Umbilical cord (tissue), 1 donor: ENCODE measurements at regions not wholly inside any gene's neighbourhood (a gene's known extent, or its start where the extent isn't known, plus 50 kb on each side); places are given as distances from the start of the nearest gene placed in this dataset.
"Not testable (repeated sequence)": the region's sequence is repeated elsewhere in the genome, so short reads cannot be mapped to it uniquely, and the experiment has no call there.

Source experiments
- DNase-seq: peaks from one replicate; pipeline ENCODE4 v3.0.0-alpha.2; 2015; ENCODE audit warnings: low spot score

DNA sequence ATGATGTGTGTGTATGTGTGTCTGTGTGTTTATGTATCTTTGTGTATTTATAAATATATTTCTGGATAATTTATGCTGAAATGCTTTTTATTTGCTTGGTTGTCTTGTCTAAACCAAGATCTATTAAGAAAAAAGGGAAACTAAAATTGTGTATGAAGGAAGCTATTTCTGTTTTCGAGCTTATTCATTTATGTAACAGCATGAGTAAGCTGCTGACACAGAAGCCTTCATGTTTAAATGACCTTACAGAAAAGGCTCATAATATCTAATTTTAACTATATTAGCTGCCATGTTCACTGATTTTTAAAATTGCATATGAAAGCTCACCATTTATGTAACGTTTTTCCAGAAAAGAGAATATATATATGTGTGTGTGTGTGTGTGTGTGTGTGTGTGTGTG, 392.8 kb downstream of the PTH2R start:
- DNase-seq, result no peak

DNA sequence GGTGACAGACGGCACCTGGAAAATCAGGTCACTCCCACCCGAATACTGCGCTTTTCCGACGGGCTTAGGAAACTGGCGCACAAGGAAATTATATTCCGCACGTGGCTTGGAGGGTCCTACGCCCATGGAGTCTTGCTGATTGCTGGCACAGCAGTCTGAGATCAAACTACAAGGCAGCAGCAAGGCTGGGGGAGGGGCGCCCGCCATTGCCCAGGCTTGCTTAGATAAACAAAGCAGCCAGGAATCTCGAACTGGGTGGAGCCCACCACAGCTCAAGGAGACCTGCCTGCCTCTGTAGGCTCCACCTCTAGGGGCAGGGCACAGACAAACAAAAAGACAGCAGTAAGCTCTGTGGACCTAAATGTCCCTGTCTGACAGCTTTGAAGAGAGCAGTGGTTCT, 394.3 kb downstream of the PTH2R start:
- not testable (repeated sequence) for DNase-seq

DNA sequence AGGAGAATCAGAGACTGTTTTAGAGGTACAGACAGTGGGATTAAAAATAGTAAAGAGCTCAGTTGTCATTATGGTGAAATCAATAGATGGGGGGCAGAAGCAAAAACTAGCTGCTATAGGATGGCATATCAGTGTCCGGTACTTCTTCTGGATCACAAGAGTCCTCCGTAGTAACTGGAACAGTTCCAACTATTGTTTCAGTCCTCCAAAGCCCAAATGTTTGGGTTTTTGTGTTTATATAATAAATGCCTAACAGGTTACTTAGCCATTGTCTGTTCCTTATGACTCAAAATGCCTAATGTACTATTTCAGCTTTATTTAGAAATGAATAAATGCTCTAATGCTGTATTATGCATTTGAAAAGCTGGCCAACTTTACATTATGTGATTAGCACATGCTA, 401.2 kb downstream of the PTH2R start:
- DNase-seq, result no peak

DNA sequence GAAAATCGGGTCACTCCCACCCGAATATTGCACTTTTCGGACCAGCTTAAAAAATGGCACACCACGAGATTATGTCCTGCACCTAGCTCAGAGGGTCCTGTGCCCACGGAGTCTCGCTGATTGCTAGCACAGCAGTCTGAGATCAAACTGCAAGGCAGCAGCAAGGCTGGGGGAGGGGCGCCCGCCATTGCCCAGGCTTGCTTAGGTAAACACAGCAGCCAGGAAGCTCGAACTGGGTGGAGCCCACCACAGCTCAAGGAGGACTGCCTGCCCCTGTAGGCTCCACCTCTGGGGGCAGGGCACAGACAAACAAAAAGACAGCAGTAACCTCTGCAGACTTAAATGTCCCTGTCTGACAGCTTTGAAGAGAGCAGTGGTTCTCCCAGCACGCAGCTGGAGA, 405.3 kb downstream of the PTH2R start:
- not testable (repeated sequence) for DNase-seq

DNA sequence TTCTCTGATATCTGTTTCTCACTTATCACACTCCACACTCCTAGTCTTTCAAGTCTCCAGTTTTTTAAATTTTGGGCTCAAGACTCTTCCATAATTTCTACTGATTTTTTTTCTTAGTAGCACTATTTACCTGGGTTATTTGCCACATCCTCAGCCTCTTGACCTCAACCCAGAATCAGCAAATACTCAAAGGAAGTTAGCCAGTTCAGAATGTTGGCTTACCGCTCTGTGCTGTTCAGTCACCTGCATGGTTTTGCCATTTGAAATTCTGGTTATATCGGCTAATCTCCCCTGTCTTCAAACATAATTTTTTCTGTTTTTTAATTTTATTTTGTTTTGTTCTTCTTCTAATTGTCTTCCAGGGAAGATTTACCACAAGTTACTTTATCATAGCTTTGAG, 412.6 kb downstream of the PTH2R start:
- DNase-seq, result no peak

DNA sequence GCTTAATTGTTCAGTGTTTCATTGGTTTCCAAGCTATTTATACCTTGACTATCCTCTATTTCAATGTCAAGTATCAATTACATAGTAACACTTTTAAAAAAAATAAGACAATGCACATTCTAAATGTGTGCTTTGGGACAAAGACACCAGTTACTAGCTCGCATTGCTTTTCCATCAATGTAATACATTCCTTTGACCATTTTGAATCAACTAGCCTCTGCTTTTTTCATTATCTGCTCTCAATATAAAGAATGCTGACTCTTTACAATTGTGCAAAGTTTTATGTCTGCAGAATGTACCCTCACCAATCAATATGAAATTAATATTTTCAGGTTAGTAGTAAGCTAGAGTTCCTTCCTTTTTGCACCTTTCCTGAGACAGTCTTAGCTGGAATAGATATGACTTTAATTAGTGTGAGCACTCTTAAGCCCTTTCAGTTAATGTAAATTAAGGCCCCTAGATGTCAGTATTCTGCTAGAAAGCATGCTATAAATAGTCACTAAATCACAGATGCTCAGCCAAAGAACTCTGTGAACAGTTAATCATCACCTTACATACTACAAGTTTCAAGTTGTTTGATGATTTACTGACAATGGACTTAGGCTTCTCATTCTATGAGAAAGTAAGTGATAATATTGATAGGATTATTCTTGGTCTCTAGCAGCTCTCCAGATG, 413.6 kb downstream of the PTH2R start:
- DNase-seq, result no peak

DNA sequence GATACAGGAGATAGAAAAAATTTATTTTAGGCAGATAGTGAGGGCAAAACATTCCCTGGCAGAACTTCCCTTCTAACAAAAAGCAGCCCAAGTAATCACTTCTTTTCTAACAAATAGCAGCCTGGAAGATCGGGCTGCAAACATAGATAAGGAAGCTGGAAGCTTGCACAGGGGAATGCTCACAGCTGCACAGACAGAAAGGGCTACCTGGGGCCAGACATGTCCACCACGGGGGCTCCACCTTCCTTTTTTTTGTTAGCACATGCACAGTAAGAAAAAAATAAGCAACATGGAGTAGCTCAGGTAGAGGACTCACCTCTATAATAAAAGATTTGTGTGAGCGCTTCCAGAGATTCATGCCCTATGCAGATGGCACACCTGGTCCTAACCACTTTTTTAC, 420.5 kb downstream of the PTH2R start:
- no peak for DNase-seq

DNA sequence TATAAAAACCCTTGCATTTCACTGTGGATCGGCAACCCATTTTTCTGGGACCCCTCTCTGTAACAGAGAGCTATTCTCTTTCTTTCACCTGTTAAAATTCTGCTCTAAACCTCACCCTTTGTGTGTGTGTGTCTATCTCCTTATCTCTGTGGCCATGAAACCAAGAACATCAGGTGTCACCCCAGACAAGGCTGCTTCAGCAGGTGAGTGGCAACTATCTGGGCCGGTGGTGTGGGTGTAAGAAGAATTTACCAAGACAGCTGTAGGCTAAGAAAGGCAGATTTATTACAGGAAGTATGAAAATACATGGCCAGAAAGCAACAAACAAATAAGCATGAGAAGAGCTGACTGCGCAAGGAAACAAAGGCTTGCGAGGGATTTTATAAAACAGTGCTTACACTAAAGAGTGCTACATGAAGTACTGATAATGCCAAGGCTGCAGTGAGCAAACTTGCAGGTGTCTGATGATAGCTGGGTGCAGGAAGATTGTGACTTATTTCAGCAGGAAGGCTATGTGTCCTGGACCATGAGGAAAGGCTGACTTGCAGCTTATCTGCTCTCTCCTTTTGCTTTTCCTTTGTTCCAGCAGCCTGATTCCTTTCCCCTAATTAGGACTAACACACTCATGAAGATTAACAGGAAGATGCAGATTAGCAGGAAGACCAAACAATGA, 421.1 kb downstream of the PTH2R start:
- no peak for DNase-seq

DNA sequence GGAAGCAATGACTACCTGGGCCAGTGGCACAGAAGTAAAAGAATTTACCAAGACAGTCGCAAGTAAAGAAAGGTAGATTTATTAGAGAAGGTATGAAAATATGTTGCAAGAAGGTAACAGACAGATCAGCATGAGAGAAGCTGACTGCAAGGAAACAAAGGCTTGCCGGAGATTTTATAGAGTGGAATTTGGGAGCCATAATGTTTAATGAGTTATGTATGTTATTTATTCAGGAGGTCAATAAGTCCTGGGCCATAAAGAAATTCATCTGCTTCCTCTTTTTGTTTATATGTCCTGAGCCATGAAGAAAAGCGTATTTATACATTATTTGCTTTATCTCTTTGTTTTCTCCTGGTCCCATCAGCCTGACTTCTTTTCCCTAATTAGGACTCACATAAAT, 423.6 kb downstream of the PTH2R start:
- DNase-seq, result no peak

DNA sequence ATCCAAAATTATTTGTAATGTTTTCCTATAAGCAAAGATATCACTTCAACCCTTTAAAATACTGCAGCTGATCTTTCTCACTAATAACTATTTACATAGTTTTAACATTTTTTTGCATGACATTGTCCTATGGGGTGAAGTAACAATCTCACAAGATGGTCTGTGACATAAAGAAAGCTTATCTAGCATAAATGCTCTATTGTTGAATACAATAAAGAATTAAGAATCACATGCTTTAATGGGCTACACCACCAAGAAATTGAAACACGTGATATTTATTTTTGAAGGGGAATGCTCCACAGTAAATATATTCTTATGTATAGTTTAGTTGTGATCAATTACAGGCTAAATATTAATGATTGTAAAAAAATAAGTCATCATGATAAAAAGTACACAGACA, 441.1 kb downstream of the PTH2R start:
- no peak for DNase-seq

DNA sequence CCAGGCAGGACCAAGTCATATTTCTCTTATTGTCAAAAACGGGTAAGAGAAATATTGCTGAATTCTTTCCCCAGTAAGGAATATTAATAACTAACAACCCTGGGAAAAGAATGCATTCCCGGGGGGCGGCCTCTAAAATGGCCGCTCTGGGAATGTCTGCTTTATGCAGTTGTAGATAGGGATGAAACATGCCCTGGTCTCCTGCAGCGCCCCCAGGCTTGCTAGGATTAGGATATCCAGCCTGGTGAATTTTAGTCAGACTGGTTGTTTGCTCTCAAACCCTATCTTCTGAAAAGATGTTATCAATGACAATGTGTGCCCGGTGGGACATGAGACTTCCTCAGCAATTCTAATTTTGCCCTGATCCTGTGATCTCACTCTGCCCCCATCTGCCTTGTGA, 448.1 kb downstream of the PTH2R start:
- no peak for DNase-seq

DNA sequence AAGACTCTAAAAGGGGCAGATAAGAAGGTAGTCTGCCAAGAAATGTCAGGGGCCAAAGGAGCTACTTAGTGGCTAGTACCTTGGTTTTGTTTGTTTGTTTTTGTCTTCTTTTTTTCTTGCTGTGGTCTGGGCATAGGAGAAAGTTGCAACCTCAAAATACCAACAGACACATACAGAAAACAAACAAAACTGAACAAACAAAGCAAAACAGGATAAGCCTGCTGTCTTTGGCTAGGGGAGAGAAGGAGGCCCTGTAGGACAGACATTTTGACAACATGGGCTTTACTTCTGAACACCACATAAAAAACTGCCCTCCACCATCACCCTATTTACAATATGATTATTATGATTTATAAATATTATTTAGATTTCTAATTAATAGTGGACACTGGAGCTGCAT, 460.8 kb downstream of the PTH2R start:
- no peak for DNase-seq

DNA sequence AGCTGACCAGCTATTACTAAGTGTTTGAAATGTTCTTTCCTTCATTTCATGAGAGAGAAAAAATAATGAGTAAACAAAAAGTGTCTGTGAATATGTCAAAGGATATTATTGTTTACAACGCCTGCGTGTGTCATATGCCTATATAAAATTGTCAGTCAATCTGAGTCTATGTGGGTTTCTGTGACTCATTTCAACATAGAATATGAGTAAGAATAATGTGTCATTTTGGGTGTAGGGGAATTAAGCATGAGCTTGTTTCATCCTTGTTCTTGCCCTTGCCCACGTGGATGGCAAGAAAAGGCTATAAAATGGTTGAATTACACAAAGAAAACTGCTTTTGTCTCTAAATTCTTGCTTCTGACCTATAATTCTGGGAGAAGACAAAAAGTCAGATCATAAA, 466.0 kb downstream of the PTH2R start:
- DNase-seq, result no peak

DNA sequence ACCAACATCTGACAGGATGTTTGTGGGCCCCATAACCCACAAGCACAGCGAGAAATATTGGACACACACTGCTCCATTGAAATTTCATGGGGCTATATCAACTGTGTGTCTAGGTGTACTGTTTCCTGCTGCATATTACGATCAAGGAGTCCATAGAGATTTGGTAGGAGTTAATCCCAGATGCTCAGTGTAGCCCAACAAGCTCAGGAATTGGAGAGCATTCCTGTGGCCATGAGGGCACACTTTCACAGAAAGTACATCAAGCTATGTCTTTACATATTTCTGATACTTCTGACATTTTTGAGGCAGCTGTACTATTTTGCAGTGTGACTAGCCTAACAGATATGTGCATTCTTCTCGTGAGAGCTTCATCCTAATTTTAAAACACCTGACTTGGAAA, 473.1 kb downstream of the PTH2R start:
- DNase-seq, result no peak

DNA sequence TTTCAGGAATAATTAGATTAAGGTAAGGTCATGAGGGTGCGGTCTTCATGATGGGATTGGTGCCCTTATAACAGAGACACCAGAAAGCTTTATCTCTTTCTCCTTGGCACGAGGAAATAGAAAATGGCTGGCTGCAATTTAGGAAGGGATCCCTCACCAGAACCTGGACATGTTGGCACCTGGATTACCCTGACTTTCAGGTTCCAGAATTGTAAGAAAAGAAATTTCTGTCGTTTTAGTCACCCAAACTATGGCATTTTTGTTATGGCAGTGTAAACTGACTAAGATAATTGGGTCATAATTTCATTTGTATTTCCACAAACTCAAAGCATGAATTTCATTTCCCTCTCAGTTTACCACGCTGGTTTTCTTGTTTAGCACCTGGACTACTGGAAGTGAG, 473.6 kb downstream of the PTH2R start:
- DNase-seq, result no peak

DNA sequence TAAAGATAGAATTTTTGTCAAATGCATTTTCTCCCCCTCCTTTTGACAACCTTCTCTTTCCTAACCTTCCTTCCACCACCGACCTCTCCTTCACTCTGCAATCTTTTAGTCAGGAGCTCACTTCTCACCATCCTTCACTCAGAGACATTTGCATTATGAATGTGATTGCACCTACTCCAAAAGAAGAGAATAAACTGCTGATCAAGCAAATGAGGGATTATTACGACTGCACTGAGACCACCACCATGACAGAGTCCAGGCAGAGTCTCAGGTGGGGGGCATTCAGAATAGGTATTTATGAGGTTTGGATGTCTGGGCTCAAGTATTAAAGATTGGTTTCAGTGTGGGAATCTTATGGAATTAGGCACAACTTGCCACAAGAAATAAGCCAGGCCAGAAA, 483.9 kb downstream of the PTH2R start:
- DNase-seq, result no peak

DNA sequence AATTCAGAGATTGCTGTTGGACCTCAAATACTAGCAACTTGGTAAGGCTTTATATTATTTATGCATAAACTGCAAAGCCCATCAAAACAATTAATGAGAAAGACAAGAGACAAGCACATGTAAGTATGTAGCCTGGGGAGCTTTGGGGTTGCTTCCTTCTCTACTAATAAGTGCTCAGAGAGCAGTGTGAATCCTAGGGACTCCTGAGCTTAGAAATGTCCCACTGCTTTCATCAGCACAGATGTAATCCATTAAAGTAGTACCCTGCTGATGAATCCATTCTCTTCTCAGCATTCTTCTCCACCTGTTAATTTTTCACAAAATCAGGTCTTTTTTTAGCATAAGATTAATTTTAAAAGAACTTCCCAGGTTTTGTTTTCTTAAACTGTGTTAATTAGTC, 485.6 kb downstream of the PTH2R start:
- no peak for DNase-seq

DNA sequence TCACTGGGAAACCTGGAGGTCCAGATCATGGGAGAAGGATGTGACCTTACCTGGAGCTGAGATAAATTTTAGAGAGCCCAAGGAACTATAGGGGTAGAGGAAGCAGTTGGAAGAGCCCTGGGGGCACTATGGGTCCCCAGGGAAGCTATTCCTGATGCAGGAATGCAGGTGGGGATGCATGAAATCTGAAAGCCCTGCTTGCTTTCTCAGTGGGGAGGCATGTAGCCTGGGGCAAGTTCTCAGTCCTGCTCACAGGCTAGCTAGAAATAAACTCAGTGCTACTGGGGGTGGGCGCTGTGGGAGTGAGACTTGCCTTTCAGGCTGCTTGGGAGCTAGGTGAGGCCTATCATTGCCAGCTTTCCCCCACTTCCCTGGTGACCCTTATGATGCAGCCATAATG, 499.7 kb downstream of the PTH2R start:
- no peak for DNase-seq

DNA sequence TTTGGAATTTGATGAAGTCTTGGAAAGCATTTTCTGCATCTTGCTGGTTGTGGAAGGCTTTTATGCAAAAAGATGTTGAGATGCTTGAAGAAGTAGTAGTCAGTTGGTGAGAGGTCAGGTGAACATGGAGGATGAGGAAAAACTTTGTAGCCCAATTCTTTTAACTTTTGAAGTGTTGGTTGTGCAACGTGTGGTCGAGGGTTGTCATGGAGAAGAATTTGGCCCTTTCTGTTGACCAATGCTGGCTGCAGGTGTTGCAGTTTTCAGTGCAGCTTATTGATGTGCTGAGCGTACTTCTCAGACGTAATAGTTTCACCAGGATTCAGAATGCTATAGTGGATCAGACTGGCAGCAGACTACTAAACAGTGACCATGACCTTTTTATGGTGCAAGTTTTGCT, 508.4 kb upstream of the MAP2 start:
- no peak for DNase-seq

DNA sequence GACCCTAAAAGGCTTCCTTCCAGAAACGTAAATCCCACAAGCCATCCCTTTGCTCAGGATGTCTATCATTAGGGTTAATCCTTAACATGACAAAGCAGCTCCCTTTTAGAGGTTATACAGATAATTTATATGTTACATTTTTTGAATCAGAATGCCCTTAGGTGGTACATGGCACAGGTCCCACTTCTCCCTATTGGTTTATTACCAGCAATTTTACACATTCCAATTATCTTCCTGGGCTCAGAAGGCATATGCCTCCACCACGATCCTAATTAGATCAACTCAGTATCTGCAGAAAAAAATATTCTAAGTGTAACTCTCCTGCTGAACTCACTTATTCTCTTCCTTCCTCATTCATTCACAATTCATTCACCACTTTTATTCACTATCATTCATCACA, 507.0 kb upstream of the MAP2 start:
- no peak for DNase-seq

DNA sequence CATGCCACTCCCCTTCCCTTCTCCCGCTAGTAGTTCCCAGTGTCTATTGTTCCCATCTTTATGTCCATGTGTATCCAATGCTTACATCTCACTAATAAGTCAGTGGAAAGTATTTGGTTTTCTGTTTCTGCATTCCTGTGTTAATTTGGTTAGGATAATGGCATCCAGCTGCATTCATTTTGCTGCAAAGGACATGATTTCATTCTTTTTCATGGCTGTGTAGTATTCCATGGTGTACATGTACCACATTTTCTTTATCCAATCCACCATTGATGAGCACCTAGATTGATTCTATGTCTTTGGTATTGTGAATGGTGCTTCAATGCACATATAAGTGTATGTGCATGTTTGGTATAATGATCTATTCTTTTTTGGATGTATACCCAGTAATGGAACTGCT, 502.5 kb upstream of the MAP2 start:
- not testable (repeated sequence) for DNase-seq

DNA sequence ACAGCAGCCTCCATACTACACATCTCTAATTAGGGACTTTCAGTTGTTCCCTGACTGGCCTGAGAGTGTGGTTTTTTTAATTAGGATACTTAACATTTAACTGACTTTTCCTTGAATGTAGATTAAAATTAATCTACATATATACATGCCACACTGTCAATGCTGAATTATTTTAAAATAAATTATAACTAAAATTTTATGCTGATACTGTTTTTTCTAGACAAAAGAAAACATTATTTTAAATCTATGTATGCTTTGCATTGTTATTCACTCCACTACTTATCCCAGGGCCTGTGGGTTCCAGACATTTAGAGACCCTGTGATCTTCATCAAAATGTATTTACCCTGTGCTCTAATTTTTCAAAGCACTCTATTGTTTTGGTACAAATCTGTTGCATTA, 496.0 kb upstream of the MAP2 start:
- no peak for DNase-seq

DNA sequence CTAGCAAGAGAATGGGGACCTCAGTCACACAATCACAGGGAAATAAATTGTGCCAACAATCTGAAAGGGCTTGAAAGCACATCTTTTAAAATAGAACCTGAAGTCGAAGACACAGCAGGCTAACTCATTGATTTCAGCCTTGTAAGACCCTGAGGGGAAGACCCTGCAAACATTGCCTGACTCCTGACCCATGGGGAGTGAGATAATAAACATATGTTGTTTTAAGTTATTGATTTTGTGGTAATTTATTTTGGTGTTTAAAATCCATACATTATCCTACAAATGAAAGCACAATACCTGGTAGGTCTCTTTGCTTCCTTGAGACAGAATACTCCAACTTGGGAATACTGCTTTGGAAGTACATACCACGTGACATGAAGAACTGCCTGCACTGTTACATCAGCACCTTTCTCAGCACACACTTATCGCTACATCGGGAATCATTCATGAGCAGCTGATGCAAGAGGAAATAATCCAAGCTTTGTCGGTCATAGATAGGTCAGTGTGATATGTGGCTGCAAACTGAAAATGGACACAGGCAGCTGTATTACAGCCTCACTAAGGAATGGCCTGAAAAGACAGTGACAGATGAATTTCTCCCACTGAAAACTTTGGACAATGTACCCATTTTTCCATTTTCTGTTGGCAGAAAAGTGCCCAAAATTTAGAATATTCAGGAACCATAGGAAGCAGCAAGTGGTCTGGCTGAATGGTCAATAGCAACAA, 494.5 kb upstream of the MAP2 start:
- no peak for DNase-seq
